ENCODE measurements at regions not wholly inside any gene's neighbourhood (a gene's known extent, or its start where the extent isn't known, plus 50 kb on each side); places are given as distances from the start of the nearest gene placed in this dataset.

GRCh38 chr12:87112571-87113345, 856.6 kb upstream of the MGAT4C start:
- no peak overlapping the region for H3K4me3 ChIP-seq
- H3K9me3 ChIP-seq = no peaks in the 10 kb centered on the region
- no peak for TF ChIP-seq CTCF (IDR thresholded peaks at IDR 0.05)
- no peak for ATAC-seq
- no peak for DNase-seq
- no peaks in the 10 kb centered on the region for H3K36me3 ChIP-seq
- no peaks in the 10 kb centered on the region for H3K4me1 ChIP-seq
- no peak overlapping the region for H3K27ac ChIP-seq
- H3K27me3 ChIP-seq (ENCODE audit: low read depth) = no peaks in the 10 kb centered on the region
- intact Hi-C loops (cut with DNase I) = no loop called here

GRCh38 chr12:87107766-87108165, 851.6 kb upstream of the MGAT4C start:
- no peak overlapping the region for H3K4me3 ChIP-seq
- no peak for DNase-seq
- no peaks in the 10 kb centered on the region for H3K27me3 ChIP-seq (ENCODE audit: low read depth)
- ATAC-seq = no peak
- no peak overlapping the region for H3K27ac ChIP-seq
- no peaks in the 10 kb centered on the region for H3K4me1 ChIP-seq
- TF ChIP-seq CTCF (IDR thresholded peaks at IDR 0.05) = no peak
- H3K36me3 ChIP-seq = no peaks in the 10 kb centered on the region
- H3K9me3 ChIP-seq = no peaks in the 10 kb centered on the region
- intact Hi-C loops (cut with DNase I) = no loop called here

DNA sequence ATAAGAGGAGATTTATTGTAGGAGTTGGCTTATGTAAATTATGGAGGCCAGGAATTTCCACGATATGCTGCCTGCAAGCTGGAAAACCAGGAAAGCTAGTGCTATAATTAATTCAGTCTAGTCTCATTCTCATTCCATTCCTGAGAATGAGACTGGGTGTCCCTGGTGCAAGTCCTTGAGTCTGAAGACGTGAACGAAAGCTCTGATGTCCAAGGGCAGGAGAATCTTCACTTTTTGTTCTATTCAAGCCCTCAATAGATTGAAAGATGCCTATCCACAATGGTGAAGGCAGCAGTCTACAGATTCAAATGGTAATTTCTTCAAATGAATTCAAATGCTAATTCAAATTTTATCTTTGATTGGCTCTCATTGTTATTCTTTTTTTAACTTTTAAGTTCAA, 851.1 kb upstream of the MGAT4C start:
- no peak for ATAC-seq
- intact Hi-C loops (cut with DNase I) = no loop called here
- DNase-seq = no peak
- Histone ChIP-seq H3K27ac (no peak overlapping the region), H3K36me3 (no peaks in the 10 kb centered on the region), H3K4me1 (no peaks in the 10 kb centered on the region), H3K9me3 (no peaks in the 10 kb centered on the region), H3K27me3 (ENCODE audit: low read depth) (no peaks in the 10 kb centered on the region), H3K4me3 (no peak overlapping the region)
- TF ChIP-seq CTCF (IDR thresholded peaks at IDR 0.05) = no peak

- H3K27ac ChIP-seq = no peak overlapping the region
- no peaks in the 10 kb centered on the region for H3K4me1 ChIP-seq
- no peak for DNase-seq
- intact Hi-C loops (cut with DNase I) = no loop called here
- ATAC-seq = no peak
- no peaks in the 10 kb centered on the region for H3K36me3 ChIP-seq
- H3K4me3 ChIP-seq = no peak overlapping the region
- H3K9me3 ChIP-seq = no peaks in the 10 kb centered on the region
- no peaks in the 10 kb centered on the region for H3K27me3 ChIP-seq (ENCODE audit: low read depth)
- no peak for TF ChIP-seq CTCF (IDR thresholded peaks at IDR 0.05)
Observed at GRCh38 chr12:87096082-87096585, 839.9 kb upstream of the MGAT4C start.

DNA sequence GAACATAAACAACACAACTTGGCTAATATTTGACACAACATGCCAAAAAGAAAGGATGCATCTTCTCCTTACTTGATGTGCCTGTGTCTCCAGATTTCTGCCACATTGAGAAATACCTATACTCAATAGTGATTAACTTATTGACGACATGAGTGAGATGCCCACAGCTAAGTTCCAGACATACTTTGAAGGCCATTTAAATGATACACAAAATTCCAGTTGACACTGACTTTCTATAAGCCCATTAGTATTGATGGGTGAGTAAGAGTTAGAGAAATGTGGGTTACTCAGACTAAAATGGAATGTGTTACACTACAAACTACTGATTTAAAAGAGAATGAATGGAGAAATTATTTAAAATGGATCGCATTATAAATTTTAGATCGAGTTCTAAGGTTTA, 838.2 kb upstream of the MGAT4C start:
- H3K4me1 ChIP-seq = no peaks in the 10 kb centered on the region
- H3K27me3 ChIP-seq (ENCODE audit: low read depth) = no peaks in the 10 kb centered on the region
- H3K4me3 ChIP-seq = no peak overlapping the region
- DNase-seq (no peak), ATAC-seq (no peak)
- no peak overlapping the region for H3K27ac ChIP-seq
- no peaks in the 10 kb centered on the region for H3K9me3 ChIP-seq
- H3K36me3 ChIP-seq = no peaks in the 10 kb centered on the region
- intact Hi-C loops (cut with DNase I) = no loop called here
- TF ChIP-seq CTCF (IDR thresholded peaks at IDR 0.05) = no peak
